Activated effector memory CD4-positive, alpha-beta T cell treated with Interleukin-2 at 50 U/mL for 16 hours (primary cell): ENCODE measurements at regions not wholly inside any gene's neighbourhood (a gene's known extent, or its start where the extent isn't known, plus 50 kb on each side); places are given as distances from the start of the nearest gene placed in this dataset.
"Not testable (repeated sequence)": the region's sequence is repeated elsewhere in the genome, so short reads cannot be mapped to it uniquely, and the experiment has no call there.

ENCODE experiments used
- DNase-seq: peaks from one replicate; pipeline ENCODE4 v3.0.0-alpha.2; 2020

DNA sequence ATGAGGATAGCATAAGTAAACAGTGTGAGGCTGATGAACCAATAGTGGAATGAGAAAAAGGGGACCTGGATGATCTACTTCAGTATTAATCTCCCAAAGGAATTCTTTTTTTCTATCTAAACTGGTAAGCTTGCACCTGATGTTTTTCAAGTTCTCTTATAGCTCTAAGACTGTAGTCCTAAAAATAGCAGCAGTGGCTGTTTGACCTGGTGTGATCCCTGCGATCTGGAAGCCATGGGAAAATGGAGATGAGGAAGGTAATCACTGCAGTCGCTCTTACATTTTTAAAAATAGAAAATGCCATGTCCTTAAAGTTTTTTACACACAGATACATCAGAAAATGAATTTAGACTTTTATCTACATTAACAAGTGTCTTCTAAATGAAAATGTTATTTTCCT lies 926.4 kb upstream of the SLC35B3 start:
- DNase-seq, result no peak

DNA sequence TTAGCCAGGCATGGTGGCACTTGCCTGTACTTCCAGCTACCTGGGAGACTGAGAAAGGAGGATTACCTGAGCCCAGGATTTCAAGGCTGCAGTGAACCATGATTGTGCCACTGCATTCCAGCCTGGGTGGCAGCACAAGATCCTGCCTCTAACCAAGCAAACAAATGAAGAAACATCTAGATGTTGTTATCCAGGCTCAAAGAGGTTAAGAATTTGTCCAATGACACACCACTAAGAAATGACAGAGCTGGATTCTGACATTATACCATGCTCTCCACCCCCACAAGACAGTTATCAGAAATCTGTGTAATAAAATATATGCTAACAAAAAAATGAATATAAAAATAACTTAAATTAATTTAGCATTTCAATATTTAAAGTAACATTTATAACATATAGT lies 925.5 kb upstream of the SLC35B3 start:
- DNase-seq, result no peak

DNA sequence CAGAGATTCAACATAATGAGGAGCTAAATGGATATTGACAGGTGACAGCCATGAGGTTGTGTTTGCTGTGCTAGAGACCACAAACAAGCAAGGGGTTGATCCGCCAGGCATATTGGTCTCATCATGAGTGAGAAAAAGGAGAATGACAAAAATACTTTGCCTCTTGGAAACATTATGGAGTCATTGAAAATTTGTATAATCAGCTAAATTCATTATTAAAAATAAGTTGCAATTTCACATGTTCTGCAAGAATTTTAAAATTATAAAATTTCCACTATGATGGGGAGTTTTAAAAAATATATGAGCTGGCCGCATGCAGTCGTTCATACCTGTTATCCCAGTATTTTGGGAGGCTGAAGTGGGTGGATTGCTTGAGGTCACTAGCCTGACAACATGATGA lies 912.3 kb upstream of the SLC35B3 start:
- DNase-seq, result no peak

DNA sequence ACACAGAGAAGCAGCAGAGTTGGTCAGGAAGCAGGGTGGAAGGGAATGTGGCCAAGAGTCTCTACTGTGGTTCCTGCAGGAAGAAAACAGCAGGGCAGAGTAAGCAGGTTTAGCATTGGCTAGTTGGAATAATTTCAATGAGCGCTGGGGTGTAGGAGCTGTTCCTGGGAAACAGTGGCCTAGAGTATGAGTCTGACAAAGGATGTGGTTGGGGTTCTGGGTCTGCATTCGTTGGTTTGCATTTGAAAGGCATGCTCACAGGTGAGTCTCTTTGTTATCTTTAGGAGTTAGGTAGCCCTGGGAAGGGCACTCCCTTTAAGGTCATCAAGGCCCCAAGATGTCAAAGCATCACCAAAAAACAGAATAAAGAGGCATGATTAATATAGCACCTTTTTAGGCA lies 911.6 kb upstream of the SLC35B3 start:
- no peak for DNase-seq

DNA sequence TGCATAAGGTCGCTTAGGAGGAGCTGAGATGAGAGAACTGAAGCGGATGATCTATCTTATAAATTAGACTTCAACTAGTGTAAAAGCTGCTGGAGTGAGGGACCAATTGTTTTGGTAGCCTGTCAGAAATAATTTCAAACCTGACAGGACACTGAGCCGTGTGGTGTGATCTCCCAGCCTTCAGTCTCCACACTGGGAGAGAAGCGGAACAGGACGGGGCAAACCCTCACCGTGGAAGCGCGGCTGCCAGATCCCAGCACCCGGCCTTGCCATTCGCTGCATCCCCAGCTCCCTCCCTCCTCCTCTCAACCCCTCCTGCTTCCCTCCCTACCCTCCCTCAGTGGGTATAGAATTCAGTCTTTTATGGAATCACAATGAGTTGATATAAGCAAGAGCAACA lies 900.1 kb upstream of the SLC35B3 start:
- no peak for DNase-seq

DNA sequence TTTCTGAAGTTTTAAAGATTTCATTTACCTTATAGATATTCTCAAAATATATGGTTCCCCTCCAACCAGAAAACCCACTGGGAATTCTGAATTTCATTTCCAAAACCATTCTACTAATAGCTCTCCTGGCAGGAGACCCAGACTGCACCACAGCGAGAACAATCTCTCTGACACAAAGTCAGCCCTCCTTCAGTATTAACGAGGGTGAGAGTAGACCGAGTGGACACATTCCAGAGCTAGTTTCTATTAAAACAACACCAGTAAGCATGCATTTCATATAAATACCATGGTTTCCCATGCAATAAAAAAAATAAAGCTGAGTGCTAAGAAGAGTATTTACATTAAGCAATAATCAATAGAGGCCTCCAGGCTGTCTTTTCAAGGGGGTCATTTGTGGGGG lies 899.6 kb upstream of the SLC35B3 start:
- no peak for DNase-seq

DNA sequence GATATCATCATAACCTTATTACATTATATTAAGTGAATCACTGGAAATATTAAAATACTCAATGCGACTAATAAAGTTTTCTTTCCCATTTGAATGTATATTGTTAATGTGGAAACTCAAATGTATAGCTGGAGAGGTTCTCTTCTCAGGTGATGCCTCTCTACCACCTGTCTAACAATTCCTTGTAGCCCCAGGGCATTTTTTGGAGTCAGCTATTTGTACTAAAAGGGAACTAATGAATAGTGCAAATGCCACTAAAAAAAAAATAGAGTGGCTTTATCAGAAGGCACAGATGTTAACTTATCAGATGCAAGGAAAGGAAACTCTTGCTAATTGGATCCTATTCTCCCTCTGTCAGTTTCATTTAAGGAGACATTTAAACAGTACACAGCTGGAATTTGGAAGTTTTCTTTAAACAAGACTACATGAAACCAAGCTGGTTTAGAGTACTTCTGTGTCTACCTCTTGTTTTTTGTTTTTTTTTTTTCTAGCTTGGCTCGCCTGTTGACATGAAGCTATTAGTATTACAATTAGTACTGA lies 897.0 kb upstream of the SLC35B3 start:
- no peak for DNase-seq

DNA sequence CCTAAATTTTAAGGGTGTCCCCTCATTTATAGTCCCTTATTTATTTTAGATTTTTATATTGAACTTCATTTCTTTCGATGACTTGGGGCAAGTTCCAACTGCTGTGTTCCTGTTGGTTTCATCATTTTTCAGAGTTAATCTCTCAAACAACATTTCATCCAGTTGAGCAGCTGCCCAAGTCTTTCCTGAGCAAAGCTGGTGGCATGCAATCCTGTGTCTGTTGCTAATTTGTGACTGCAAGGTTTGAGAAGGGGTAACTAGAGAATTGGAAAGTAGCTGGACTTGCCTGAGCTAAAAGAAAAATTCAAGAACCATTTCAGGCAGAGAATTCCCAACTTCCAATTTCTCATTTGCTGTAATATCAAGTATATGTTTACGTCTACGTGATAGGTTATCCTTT lies 881.5 kb upstream of the SLC35B3 start:
- no peak for DNase-seq

DNA sequence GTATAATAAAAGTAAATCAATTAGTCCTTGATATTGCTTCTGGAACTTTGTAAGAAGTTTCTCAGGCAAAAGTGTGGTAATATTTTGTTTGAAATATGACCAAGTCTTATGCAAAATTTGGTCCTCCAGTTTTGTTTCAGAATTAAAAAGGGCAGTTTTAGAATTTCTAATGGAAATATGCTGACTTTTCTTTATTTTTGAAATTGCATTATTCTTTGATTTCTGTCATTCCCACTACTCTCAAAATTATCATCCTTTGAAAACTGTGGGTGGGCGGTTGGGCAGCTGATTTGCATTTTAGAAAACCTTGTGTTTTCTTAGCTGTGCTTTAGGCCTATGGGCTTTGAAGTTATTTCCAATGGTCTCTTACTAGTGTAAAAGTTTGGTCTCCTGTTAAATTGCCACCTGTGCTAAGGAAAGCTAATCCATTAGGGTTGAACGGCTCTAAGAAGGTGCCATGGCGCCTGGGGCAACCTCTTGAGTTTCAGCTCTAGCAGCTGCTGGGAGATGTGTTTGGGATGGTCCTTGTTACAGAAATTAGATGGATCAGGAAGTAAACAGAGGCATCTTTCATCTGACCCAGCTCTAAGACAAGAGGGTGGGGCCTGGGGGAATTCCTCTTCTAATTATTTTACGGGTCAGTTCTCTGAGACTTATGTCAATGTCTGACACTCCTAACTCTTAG lies 880.8 kb upstream of the SLC35B3 start:
- no peak for DNase-seq

DNA sequence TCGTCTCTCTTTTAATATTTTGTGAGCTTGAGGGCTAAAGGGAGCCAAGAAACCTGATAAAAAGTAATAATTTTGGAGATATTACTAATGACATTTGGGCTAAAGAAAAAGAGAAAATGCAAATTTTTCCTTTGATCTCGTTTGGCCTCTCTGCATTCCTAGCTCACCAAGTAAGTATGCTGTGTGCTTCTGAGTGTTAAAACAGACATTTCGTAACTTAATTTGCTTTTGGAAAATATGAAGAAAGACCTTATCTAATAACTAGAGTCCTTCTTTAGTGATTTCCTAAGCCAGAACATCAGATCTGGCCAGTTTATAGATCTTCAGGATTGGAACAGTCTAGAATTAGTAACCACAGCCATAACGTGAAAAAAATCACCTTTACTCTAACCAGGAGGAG lies 872.9 kb upstream of the SLC35B3 start:
- no peak for DNase-seq

DNA sequence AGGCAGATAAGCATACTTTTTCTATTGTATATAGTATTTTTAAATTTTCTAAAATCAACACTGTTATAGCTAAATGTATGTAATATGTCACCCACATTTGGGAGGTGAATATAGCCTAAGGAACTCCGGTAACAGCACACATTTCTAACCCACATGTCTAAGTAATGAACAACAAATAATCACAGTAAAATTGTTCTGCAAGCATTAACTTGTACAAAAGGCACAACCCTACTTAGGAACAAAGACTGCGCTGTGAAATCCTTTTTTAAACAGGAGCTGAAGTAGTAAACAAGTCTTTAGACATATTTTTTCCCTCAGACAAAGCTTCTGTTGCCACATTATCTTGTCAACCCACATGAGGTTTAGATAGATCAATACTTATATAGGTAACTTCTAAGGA lies 872.4 kb upstream of the SLC35B3 start:
- no peak for DNase-seq

DNA sequence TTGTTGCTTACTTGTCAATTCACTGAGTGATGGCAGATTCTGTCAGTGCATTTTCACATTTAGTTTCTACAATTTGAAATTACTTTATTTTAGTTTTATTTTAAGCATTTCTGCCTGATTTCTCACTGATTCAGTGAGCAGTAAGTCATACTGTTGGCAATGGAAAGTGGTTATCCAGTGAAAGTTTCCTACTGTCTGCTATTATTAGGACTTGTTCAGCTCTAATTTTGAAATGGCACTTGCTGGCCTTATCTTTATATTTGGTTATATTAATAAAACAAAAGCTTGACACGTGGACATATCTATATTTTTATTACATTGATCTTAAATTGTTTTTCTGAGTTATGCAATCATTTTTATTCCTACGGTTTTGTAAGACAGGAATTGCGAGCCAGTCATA lies 871.8 kb upstream of the SLC35B3 start:
- DNase-seq, result no peak

DNA sequence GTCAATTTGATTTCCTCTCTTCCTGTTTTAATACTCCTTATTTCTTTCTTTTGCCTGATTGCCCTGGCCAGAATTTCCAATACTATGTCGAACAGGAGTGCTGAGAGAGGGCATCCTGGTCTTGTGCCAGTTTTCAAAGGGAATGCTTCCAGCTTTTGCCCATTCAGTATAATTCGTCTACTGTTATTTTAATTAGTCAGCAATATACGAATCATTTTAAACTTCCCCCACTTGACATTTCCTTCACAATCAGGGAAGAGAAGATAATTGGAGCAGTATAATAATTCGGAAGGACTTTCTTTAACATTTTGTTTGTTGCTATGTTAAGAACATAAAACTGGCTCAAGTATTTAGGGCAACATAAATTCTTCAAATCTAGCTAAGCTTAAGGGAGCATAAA lies 860.3 kb upstream of the SLC35B3 start:
- no peak for DNase-seq

DNA sequence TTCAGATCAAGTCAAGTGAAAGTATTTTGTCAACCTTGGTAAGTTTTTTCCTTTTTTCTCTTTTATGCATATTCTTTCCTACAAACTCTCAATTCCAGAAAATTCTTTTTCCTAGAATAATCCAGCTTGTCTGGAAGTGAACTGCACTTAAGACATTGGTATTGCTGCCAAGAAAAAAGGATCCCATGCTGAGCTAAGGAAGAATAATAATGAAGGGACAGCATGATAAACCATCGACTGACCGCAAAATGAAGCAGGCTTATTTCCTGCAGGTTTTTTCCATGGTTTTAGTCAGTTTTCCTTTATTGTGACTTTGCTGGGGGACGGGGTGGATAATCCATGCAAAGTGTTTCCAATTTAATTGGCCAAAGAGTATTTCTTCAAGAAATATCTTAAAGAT lies 857.6 kb upstream of the SLC35B3 start:
- DNase-seq, result no peak

DNA sequence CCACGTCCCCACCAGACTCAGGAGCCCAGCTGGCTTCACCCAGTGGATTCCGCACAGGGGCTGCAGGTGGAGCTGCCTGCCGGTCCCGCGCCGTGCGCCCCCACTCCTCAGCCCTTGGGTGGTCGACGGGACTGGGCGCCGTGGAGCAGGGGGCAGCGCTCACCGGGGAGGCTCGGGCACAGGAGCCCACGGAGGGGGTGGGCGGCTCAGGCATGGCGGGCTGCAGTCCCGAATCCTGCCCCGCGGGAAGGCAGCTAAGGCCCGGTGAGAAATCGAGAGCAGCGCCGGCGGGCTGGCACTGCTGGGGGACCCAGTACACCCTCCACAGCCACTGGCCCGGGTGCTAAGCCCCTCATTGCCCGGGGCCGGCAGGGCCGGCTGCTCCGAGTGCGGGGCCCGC lies 855.0 kb upstream of the SLC35B3 start:
- DNase-seq, result not testable (repeated sequence)

DNA sequence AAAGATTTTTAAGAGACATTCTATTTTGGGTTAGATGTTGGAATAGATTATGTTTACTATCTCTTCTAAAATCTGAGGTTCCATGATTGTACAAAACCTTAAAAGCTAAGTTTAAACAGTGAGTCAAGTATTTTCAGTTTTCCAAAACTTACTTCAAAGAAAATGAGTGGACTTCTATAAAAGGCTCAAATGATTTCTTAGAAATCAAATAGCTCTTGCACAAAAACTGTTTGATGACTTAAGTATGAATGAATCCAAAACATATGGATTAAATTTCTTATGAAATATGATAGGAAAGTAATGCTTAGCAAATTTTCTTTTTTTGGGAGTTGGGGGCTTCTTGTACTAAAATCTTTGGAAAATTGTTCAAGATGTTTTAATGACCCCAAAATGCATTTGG lies 837.3 kb upstream of the SLC35B3 start:
- DNase-seq, result no peak

DNA sequence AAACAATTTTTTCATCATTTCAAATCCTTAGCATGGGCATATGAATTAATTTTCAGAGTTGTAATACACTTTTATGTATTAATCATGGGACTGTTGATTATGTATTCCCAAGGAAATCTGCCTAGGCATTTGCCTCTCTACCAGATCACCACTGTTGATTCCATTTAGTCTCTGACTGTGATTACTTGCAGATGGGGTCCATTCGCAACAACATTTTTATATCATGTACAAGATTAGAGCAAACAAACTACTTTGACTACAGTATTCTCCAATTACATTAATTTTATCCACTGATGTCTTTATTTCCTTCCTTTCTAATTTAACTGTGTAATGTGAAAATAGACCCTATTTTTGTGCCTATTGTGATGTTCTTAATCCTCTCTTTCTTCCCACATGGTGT lies 831.4 kb upstream of the SLC35B3 start:
- no peak for DNase-seq

DNA sequence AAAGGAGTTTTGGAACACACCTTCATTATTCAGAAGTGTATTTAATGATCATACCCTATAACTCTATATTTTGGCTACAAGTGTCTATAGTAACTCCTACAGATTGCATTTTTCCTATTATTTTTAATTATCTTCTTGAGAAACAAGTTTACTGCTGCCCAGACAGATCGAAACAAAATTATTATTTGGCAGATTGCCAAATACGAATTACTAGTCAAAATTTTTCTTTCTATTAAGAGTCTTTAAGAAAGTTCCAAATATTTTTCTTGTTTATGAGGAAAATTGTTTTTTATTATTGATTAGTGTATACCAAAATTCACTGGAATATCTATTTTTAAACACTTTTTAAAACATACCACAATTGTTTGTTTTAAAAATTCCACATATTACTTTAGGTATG lies 821.9 kb upstream of the SLC35B3 start:
- DNase-seq, result no peak

DNA sequence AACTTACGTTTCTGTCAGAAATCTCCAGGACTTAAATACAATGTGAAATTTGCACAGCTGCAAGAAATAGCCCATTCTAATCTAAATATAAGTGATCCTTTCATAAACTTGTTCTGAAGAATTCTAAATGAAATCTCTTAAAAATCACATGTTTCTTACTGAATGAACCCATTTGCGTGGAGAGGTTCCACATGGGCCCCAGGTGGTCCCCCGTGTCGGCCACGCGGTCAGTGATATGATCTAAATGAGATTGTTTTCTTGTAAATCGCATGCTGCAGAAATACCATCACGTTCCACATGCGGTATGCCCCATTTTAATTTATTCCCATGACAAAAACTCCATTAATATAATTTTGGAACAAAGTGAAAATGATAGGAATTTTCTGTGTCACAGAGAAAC lies 818.9 kb upstream of the SLC35B3 start:
- no peak for DNase-seq

DNA sequence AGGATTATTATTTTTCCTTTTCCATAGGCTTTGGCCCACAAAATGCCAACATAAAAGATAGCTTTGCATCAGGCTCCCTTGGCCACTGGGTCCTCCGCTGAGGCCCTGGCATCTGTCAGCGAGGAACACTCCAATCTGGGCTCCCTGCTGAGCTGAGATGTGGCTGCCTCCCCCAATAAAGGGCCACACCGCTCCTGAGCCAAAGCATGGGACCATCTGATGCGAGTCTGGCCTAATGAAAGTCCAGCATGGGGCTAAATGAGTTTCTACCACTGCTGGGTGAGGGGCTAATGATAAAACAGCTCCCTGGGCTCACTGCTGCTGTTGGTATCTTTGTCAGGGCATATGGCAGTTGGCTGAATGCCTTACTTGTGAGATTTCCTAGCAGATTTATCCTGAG lies 817.5 kb upstream of the SLC35B3 start:
- DNase-seq, result no peak

DNA sequence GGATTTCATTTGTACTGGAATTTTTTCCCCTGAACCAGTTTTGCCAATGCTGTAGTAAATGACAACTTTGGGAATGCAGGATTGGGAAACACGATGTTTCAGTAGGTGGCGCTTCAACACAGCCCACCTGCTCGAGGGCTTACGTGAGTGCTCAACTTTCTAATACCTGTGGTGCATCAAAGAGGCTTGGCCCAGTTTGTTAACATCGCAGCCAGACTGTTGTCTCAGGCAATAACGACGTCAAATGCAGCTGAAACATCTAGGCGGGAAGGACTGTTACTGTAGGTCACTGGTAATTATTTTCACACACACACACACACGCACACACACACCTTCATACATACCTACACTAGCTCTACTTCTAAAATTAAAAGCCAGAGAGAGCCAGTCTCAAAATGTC lies 815.5 kb upstream of the SLC35B3 start:
- no peak for DNase-seq

DNA sequence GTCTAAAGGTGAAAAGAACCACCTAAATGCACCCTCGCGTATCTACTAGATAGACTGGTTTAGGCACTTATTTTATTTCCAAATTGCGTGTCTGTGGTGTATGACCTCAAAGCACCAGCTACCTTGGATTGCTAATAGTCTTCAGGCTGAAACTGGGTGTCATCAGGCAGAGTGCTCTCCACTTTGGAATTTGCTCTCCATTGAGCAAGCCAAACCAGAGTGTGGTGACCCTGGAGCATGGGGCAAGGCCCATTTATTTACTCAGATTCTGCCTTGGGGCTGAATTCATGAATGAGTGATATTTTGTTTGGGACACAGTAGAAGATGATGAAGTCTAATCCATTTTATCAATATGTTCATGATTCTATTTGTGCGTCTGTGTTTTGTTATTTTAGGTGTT lies 812.8 kb upstream of the SLC35B3 start:
- DNase-seq, result no peak

DNA sequence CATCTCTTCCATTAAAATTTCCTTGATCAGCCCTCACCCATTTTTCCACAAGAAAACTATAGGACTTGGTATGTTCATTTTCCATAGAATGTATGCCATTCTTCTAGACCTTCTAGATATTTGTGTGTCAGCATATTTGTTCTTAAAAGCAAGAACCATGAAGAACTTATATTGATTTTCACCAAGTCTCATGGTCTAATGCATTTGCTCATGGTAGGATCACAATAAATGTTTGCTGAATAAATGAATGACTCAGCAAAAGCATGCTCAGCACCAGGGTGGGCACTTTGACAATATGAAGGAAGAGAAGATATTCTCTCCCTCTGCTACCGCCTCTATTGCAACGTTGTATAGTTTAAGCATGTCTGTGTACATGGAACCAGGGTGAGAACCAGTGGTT lies 805.5 kb upstream of the SLC35B3 start:
- DNase-seq, result no peak

DNA sequence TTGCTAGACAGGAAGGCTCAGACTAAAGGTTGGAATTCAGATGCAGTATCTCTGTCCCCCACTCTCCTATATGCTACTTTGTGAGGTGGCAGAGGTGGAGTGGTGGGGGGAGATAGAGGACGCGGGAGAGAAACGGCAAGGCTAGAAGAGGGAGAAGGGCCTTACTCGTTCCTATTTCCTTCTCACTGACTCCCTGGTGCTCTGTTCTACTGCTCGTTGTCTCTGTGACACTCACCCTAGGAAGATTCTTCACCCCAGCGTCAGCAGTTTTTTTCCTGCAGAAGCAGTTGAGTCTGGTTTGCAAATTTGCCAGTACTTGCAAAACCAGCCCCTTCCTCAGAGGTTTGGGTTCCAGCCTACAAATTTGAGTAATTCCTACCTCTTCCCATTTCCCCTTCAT lies 801.1 kb upstream of the SLC35B3 start:
- DNase-seq, result no peak

DNA sequence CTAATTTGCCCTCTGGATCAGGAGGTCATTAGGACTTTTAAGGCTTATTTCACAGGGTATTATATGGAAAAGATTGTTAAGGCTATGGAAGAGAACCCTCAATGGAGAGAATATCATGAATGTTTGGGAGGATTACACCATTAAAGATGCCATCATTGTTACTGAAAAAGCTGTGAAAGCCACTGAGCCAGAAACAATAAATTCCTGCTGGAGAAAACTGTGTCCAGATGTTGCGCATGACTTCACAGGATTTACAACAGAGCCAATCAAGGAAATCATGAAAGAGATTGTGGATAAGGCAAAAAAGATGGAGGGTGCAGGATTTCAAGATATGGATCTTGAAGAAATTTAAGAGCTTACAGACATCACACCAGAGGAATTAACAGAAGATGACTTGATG lies 798.3 kb upstream of the SLC35B3 start:
- DNase-seq, result no peak

DNA sequence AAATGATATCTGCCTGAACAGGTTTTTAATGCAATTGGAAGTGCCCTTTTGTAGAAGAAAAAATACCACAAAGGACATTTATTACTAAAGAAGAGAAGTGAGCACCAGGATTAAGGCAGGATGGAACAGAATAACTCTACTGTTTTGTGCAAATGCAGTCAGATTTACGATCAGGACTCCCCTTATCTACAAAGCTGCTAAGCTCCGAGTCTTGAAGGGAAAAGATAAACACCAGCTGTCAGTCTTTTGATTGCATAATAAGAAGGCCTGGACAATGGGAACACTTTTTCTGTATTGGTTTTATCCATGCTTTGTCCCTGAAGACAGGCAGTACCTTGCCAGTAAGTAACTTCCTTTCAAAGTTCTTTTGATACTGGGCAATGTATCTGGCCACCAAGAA lies 797.9 kb upstream of the SLC35B3 start:
- no peak for DNase-seq
